Pulmonary artery endothelial cell (primary cell): ENCODE measurements at regions not wholly inside any gene's neighbourhood (a gene's known extent, or its start where the extent isn't known, plus 50 kb on each side); places are given as distances from the start of the nearest gene placed in this dataset.
"Not testable (repeated sequence)": the region's sequence is repeated elsewhere in the genome, so short reads cannot be mapped to it uniquely, and the experiment has no call there.

Experiments
- DNase-seq: peaks from one replicate; pipeline ENCODE4 v3.0.0-alpha.2; 2011; ENCODE audit warnings: low read depth, low spot score

DNA sequence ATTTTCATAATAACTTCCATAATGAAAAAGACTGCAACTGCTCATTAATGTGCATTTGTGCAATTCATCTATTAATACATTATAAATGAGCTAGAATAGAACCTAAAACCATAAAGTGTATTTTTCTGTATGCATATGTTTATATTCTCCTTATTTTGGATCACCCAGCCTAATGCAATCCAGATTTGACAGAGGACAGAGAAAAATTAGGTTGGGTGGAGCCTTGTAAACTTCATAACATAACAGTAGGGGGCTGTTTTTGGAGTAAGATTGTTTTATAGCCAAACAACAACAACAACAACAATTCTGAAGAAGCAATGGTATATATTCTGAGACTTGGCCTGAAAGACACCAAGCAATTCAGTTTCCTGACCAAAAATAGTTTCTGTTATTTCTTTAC lies 615.3 kb upstream of the SLIT2 start:
- no peak for DNase-seq

DNA sequence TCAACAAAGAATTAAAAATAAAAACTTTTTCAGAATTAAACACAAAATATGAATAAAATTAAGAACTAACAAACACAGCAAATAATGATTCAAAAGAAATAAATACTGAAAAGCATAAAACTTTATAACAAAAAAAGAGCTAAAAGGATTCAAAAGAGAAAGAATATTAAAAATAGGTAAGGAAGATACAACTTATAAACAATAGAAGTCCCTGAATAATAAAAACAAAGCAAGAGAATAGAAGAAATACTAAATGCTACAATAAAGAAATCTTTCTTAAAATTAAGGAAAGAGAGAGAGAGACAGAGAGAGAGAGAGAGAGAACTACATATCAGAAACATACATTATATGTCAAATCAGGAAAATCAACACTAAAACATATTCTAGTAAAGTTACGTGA lies 619.9 kb upstream of the SLIT2 start:
- no peak for DNase-seq

DNA sequence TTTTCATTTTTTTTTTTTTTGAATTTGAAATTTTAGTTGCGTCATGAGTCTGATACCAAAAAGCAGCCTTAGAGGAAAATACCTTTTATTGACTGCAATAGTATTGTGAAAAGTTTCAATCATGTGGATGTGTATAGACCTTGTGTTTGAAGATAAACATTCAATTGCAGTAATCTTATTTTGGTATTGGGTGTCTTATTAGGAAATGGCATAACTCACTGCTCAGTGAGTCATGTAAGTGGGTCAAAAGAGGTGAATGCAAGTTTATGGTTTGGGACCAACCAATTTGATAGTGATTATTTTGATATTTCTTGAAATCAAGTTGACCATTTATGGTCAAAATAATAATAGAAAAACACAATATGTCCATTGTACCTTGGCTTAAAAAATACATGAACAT lies 627.8 kb upstream of the SLIT2 start:
- no peak for DNase-seq

DNA sequence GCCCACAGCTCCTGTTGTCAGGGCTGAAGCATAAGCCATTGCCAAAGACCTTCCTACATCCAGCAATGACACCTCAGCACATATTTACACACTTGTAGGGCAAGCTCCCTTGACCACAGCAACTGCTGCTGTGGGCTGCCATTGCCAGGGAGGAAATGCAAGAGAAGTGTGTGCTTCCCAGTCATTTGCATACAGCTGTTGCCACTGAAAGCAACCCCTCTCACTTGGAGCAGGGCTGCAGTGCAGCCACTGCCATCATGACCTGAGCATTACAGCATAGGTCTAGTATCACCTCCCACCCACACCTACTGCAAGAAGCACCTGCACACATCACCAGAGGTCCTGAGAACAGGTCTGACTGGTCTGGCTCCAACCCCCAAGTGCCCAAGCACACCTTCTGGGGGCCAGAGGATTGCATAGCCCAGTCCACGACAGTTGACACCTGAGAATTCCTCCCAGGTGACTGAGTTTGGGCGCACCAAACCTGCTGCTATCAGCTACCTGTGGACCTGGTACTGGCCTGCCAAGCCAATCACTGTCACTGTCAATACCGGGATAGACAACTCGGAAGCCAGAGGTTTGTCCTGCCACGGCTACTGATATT lies 636.5 kb upstream of the SLIT2 start:
- no peak for DNase-seq

DNA sequence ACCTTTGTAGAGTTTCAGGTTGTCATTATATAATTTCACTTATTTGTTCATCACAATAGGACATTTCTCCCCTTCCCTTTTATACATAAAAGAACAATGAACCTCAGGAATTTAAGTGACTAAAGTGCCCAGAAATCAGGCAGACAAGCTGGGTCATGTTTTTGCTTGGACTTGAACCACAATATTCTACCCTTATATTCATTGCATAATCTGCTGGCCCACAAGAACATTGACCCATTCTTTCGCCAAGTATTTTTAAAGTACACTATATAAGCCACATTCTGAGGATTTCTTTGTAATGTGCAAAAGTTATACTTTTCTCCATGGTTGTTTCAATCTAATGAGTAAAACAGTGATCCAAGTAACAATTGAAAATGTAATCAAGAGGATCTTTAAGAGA lies 637.5 kb upstream of the SLIT2 start:
- no peak for DNase-seq

DNA sequence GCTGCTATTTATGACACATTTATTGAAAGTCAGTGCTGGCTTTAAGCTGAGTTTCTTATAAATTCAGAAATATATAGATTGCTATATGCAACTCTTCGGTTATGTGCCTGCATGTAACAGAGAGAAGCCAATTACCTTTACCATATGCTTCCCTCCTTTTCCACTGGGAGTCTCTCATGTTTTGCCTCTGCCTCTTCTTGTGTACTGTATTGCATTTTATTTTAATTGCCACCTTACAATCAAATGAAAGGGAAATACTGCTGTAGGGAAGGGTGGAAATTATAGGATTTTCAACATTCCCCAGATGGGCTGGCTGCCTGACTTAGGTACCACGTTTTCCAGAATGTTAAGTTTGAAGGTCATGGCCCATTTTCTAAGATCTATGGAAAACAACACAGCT lies 655.4 kb upstream of the SLIT2 start:
- DNase-seq = no peak

DNA sequence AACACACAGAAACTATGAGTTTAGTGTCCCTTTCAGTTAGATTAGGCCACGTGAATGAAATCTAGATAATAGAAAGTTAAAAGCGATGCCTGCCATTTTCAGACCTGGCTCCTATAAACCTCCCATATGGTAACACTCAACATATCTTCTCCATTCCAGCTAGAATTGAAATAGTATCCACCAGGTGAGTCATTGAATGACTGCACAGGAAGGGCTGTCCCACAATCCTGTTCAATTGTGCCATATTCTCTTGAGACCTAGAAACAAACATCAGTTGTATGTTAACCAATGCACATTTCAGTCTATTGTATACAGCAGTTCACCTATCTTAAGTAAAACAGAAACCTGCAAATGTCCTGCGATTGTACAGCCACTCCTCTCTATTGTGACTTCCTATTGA lies 659.3 kb upstream of the SLIT2 start:
- no peak for DNase-seq

DNA sequence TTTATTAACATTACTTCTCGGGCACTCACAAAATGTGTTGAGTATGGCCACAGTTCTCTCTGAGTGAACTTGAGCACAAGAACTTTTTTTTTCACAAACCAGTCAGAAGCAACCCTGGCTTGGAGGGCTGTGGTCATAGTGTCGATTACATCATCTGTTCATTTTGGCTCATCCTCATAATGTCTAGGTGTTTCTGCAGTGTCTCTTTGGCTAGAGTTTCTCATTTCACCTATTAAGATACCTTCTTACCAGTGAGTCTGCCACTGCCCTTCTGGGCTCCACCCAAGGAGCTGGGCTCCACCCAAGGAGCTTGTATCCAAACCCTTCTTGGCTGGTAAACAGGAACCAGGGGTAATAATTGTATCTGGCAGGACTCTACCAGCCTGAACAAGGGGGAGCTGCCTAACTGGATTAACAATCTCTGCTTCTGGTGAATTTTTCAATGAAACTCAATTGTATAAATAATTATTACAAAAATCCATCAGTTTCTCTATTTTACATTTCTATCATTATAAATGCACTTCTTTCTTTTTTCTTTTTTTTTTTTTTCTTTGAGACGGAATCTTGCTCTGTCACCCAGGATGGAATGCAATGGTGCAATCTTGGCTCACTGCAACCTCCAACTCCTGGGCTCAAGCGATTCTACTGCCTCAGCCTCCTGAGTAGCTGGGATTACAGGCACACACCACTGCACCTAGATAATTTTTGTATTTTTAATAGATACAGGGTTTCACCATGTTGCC lies 667.7 kb upstream of the SLIT2 start:
- no peak for DNase-seq

DNA sequence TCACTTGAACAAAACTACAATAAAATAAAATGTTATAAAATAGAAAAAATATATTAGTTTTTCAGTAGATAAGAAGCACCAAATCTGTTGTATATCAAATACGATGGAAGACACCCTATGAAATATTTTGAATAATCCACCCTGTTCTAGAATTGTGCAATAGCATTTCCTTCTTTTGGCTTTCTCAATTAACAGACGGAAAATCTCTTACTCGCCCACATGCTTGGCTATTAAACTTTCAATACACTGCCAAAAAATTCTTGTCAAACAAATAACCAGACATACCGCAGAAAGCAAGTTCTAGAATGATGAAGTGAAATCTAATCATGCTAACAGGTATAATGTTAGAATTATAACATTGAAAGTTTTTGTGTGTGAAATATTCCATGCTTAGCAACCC lies 671.6 kb upstream of the SLIT2 start:
- no peak for DNase-seq

DNA sequence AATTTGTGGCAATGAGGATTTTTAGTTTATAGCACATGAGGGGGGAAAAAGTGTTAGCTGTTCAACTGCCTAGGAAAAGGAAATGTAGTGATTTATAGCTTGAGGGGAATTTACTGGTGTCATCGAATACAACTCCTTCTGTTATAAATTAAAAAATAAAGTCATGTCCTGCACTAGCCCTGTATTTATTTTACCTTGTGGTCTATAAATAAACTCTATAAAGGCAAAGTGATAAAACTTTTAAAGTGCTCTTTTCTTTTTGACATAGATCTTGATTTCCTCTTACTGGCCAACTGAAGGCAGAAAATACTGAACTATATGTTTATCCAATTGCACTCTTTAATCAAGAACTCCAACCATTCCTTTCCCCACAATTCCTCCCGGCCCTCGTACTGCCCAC lies 672.1 kb upstream of the SLIT2 start:
- no peak for DNase-seq

DNA sequence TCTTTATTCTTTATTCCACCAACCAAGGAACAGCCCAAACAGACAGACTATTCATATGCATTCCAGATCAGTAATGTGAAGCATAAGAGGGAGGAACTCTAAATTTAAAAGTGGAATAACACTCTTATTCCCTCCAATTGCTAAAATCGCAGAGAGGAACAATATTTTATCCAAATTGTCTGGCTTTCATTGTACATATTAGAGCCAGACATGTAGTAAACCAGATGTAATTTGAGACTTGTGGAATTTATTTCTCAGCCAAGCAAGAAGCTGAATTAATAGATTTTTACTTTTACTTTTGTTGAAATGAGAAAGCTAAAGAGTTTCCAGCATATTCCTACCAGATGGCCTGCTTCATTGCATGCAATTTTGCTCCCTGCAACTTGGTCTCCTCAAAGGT lies 674.6 kb upstream of the SLIT2 start:
- no peak for DNase-seq

DNA sequence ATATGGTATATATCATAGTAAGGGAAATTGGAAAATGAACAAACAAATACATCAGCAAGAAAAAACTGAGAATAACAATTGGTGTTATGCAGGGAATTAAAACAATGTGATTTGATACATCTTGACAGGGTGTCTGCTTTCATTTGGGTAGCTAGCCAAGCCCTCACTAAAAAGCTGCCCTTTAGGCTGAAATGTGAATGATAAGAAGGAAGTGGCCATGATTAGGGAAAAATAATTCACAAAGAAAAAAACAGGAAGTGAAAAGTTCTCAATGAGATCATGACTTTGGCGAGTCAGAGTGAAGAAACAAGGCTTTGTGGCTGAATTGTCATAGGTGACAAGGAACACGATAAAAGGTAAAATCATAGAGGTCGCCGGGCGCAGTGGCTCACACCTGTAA lies 675.8 kb upstream of the SLIT2 start:
- DNase-seq = no peak

DNA sequence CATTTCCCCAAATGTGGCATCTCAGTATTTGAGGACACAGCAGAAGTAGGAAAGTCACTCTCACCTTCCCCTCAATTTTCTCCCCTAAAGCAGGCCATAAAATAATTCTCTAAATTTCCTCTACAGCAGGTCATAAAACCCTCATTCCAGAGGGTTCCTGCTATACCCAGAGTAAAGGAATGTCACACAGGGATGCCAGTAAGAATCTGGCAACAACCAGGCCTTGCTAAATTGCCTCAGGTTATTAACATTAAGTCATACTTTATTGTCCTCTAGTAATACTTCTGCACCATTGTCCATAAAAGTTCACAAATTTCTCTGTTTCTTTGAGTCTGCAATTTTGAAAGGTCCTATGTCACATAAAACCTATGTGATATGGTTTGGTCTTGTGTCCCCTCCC lies 685.7 kb upstream of the SLIT2 start:
- DNase-seq = no peak

DNA sequence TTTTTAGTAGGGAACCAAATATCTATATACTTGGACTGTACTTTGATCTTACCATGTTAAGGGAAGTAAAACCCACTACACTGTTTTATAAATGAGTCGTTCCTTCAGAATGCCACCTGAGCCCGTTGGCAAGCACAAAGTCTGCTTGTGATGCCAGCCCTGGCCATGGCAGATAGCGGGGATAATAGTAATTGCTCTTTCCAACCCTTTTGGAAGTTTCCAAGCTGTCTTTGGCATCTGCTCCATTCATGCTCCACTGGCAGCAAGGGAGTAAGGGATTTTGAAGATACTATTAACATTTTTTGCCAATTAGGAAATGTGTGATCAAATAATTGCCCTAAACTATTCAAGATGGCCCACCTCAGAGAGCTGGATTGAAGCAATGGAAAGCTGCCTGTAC lies 689.2 kb upstream of the SLIT2 start:
- no peak for DNase-seq

DNA sequence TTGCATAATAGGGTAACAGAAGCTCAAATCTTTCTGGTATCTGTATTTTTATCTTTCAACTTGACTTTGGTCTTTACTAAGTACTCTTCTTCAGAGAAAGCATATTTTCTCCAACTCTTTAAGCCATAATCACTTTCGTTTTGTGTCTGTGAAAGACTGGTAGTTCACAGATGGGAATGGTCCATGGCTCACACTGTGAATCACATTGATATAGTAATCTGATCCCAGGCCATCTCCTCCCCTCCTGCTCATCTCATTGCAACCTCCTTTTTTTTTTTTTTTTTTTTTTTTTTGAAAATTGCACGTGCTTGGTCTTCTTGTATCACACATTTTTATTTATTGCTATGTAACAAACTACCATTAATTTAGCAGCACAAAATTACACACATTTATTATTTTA lies 694.5 kb upstream of the SLIT2 start:
- DNase-seq = no peak

DNA sequence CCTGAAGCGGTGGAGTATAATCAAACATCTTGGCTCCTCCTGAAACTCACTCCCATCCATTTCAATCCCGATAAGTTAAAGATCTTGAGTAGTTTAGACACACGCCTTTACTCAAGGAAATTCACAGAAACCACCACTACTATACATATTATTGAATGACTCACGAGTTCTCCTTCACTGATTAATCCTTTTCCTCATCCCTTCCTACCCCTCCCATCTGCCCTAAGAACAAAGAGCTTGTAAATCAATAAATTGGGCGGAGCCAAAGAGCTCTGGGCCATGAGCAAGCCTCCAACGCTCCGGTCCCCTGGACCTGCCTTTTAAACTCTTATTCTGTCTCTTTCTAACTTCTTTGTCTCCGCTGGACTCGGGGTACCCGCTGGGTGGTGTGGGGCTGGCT lies 695.4 kb upstream of the SLIT2 start:
- DNase-seq = not testable (repeated sequence)

DNA sequence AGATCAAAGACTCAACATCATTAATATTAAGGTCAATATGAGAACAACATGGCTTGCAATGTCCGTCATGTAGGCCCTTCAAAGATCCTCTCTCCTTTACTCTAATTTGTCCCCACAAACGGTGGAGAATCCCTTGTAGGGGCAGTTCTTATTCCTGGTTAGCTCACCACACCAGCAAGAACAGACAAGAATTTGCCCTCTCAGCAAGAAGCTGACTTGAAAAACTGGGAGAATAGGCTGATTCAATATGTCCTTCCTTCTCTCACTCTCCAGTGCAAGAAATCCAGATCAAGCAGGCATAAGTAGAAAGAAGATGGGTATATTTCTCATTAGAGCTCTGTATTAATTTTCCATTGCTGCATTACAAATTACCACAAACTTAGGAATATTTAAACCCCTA lies 704.2 kb upstream of the SLIT2 start:
- DNase-seq = no peak

DNA sequence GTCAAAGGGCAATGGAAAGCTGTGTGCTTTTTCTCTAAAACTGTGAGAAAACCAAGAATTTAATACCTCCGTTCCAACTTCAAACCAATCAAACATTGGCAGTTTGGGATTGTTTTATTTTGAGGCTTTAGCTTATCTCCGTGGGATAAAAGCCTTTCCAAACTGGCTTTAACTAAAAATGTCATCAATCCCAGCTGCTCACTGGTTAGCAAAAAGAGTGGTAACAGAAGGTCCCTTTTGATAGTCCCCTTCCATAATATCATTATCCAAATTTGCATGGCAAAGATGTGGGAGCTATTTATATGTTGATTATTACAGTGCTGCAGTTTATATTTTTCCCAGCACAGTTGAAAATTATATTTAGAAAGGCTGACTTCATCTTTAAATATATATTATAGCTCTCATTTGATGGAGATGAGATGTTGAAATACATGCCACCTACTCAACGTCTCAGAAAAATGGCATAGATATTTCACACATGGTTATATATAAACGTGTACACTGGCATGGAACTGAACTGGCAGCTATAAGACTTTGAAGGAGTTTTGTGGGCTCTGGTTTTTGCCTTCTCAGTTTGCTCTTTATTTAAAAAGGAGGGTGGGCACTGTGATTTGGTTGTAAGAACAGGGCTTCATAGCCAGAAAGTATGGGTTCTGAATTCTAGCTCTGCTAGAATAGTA lies 707.1 kb upstream of the SLIT2 start:
- no peak for DNase-seq

DNA sequence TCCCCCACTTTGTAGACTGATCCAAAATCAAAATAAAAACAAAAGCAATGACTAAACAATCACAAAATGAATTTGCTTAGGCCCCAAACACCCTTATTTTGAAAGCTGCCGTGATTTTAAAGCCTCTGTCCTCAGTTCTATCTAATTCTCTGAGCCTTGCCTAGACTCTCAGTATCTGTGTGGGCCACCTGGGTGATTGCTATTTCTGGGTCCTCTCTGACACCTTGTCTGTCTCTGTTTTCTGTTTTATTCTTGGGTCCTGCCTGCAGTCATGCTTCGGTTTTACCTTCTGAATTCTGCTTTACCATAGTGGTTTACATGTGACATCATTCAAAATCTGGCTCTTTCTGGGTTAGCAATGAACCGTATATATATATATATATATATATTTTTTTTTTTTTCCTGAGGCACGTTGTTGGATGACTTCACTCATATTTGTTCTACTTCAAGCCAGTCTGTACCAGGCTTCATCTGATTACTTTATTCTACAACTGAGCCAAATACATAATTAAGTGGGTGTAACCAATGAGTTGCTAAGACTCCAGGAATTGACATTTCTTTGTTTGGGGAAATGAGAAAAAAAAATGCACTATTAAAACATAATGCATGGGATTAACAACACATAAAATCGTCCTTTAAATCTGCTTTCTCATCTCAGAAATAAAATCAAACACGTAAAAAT lies 710.7 kb upstream of the SLIT2 start:
- DNase-seq = no peak

DNA sequence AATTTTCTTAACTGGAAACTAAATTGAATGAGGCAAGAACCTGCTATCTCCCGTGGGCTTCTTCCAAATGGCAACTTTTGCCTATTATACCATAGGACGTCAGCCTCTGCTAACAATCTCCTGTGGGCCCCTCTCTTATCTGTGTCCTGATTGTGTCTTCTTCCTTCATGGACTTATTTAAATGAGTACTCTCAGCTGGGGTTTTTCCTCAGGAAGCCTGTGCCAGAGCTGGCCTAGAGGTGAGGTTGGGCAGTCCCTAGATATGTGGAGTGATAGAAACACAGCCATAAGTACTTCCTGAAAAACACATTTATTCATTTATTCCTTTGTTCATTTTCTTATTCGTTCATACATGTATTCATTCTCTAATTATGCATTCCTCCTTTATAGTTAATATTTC lies 712.5 kb upstream of the SLIT2 start:
- DNase-seq = no peak

DNA sequence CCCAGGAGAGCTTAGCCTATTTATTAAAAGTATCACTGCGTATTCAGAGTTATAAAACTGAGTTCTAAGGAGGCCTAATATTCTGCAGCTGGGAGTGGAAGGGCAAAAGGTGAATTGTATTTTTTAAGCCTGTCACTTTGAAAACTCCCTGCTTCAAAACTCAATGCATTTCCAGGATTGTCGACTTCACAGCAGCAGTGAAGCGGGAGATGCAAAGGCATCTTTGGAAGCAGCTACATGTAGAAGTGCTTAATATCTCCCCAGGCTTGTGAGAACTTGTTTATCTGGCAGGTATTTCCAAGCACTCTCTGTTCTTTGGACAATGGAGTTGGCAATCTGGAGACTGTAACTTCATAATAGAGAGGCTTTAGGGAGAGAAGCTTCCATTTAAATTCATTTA lies 717.5 kb upstream of the SLIT2 start:
- no peak for DNase-seq
